Chondrocyte (in vitro differentiated cells): ENCODE measurements at regions not wholly inside any gene's neighbourhood (a gene's known extent, or its start where the extent isn't known, plus 50 kb on each side); places are given as distances from the start of the nearest gene placed in this dataset.

ENCODE experiments used
- DNase-seq: peaks from one replicate; pipeline ENCODE4 v3.0.0; 2021; ENCODE audit warnings: mixed read lengths, low spot score
- H3K27ac Mint-ChIP-seq: one replicate; pipeline ENCODE4 v1.8.0; 2021; ENCODE audit warnings: mild to moderate bottlenecking, moderate library complexity, mixed read lengths; ENCODE audit not compliant: unreplicated experiment
- H3K27me3 Mint-ChIP-seq: 2 replicates; pipeline ENCODE4 v1.8.0; 2021; ENCODE audit warnings: low read depth, mixed read lengths
- H3K36me3 Mint-ChIP-seq: 2 replicates; pipeline ENCODE4 v1.8.0; 2021; ENCODE audit warnings: low read depth, mixed read lengths
- H3K4me1 Mint-ChIP-seq: 2 replicates; pipeline ENCODE4 v1.8.0; 2021; ENCODE audit warnings: low read depth, mild to moderate bottlenecking, mixed read lengths
- H3K4me3 Mint-ChIP-seq: one replicate; pipeline ENCODE4 v1.8.0; 2021; ENCODE audit warnings: mild to moderate bottlenecking, moderate library complexity, mixed read lengths; ENCODE audit not compliant: unreplicated experiment
- H3K9me3 Mint-ChIP-seq: 2 replicates; pipeline ENCODE4 v1.8.0; 2021; ENCODE audit warnings: low read depth, mixed read lengths
- TF ChIP-seq, protein P1 (sequence below): fragments of 200-600 bp; sonication (generic); IDR thresholded peaks from 2 replicates; pipeline ENCODE4 v1.5.0; 2021; ENCODE audit warnings: antibody characterized with exemption, mild to moderate bottlenecking, moderate library complexity

DNA sequence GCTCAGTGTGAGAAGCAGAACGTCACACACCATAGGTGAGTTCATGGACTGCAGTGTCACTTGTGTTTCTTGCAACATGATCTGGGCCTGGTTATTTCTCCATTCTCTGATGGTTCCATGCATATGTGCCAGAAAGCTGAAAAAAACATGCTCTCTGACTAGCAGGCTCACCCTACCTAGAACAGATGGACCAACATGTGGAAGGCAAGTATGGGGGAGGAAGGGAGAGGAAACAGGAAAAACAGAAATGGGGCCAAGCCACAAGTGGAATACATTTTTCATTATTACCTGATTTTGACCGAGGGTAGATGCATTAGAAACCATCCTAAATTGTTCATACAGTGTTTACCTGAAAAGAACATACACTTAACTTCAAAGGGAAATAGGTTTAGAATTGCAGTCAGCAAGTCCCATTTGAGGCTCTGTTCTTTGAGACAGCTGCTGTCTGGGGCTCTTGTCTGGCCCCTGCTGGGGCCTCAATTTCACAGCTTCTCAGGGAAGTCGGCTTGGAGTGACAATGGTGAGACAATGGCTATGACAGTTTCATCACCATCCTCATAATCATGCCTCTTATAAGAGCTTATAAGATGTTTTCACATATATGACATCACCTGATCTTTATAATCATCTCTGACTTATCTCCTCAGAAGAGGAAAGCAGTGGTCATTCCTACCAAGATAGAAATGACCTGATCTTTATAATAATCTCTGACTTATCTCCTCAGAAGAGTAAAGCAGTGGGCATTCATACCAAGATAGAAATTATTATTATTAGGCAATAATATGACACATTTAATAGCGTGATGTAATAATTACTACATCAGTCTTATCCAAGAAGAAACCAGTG lies 327.3 kb downstream of the SIPA1L2 start:
- TF ChIP-seq, protein P1, sequence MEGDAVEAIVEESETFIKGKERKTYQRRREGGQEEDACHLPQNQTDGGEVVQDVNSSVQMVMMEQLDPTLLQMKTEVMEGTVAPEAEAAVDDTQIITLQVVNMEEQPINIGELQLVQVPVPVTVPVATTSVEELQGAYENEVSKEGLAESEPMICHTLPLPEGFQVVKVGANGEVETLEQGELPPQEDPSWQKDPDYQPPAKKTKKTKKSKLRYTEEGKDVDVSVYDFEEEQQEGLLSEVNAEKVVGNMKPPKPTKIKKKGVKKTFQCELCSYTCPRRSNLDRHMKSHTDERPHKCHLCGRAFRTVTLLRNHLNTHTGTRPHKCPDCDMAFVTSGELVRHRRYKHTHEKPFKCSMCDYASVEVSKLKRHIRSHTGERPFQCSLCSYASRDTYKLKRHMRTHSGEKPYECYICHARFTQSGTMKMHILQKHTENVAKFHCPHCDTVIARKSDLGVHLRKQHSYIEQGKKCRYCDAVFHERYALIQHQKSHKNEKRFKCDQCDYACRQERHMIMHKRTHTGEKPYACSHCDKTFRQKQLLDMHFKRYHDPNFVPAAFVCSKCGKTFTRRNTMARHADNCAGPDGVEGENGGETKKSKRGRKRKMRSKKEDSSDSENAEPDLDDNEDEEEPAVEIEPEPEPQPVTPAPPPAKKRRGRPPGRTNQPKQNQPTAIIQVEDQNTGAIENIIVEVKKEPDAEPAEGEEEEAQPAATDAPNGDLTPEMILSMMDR = no peak
- no peaks in the 10 kb centered on the region for H3K36me3 Mint-ChIP-seq

DNA sequence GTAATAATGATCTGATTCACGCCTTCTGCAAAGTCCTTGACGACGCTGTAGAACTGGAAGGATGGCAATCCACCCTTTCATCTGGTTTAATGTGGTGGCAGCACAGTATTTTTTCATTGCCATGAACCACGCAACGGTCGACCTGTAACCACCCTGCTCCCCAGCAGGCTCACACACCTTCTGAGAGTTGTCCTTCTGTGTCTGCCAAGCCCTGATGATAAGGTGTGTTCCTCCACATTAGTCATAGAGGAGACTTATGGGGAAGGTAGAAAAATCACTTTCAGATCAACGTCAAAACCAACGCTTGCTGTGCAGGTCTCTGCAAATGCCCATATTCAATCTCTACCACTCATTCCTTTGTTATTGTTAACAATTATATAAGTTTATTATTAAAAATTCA lies 328.7 kb downstream of the SIPA1L2 start:
- H3K27me3 Mint-ChIP-seq = peaks cover 5% of the 10 kb centered on the region
- no peaks in the 10 kb centered on the region for H3K9me3 Mint-ChIP-seq
- H3K4me3 Mint-ChIP-seq = no peak overlapping the region
- H3K36me3 Mint-ChIP-seq = no peaks in the 10 kb centered on the region
- H3K27ac Mint-ChIP-seq = no peak overlapping the region
- no peak for DNase-seq
- H3K4me1 Mint-ChIP-seq = peaks cover 10% of the 10 kb centered on the region
- TF ChIP-seq, protein P1 = no peak

More for the DNA sequence above, 327.3 kb downstream of the SIPA1L2 start:
- Mint-ChIP-seq H3K4me1 (peaks cover 21% of the 10 kb centered on the region), H3K27ac (no peak overlapping the region), H3K4me3 (no peak overlapping the region), H3K9me3 (no peaks in the 10 kb centered on the region), H3K27me3 (no peaks in the 10 kb centered on the region)
- no peak for DNase-seq

DNA sequence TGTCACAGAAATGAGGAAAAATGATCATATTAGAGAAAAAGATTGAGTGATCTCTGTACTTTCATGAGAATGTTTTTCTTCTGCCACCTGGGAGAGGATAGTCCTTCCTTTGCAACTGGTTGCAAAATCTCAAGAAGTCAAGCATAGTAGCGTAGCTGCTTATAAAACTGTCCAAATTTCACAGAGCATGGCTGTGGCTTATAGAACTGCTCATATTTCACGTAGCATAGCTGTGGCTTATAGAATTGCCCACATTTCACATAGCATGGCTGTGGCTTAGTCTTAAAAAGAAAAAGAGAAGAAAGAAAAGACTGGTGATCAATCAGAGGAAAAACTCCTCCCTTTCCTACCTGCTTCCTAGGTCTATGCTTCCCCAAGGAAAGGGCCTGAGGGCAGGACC lies 329.5 kb downstream of the SIPA1L2 start:
- H3K27me3 Mint-ChIP-seq = peaks cover 5% of the 10 kb centered on the region
- TF ChIP-seq, protein P1 = no peak
- peaks cover 6% of the 10 kb centered on the region for H3K4me1 Mint-ChIP-seq
- no peaks in the 10 kb centered on the region for H3K9me3 Mint-ChIP-seq
- H3K36me3 Mint-ChIP-seq = no peaks in the 10 kb centered on the region
- DNase-seq = no peak
- H3K4me3 Mint-ChIP-seq = no peak overlapping the region
- no peak overlapping the region for H3K27ac Mint-ChIP-seq

DNA sequence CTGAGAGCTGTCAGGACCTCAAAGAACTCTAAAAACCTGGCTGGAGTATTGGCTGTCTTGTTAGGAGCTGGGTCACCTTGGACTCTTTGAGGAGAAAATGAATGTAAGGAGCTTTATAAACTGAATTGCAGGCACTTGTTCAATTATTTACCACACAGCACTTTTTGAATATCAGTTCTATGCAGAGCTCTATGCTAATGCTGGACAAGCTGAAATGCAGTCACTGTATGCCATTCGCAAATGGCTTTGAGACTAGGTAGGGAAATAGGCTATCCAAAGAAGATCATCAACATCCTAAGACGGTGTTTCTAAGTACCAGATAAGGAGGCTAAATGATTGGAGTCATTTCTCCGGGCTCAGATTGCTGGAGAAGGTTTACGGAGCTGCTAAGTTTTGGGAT lies 333.5 kb downstream of the SIPA1L2 start:
- TF ChIP-seq, protein P1 = no peak
- Mint-ChIP-seq H3K9me3 (no peaks in the 10 kb centered on the region), H3K36me3 (no peaks in the 10 kb centered on the region), H3K4me1 (peaks cover 28% of the 10 kb centered on the region), H3K4me3 (no peak overlapping the region), H3K27me3 (peaks cover 5% of the 10 kb centered on the region), H3K27ac (no peak overlapping the region)
- DNase-seq = no peak

DNA sequence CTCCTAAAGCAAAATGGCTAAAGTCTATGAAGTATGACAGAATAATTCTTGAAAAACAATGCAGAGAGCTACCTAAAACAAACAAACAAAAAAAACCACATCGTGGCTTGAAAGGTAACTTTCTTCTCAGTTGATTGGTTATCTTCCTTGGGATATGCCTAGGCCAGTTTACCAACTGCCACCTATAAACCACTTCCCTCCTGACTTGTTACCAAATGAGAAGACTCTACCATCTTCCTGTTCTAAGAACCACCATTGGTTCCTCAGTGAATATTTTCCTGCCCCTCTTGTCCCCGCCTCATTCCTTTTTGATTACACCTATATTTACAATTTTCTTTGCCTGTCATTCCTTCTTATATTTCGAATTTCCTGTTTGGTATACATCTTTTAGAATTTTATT lies 336.6 kb downstream of the SIPA1L2 start:
- H3K9me3 Mint-ChIP-seq = no peaks in the 10 kb centered on the region
- no peak overlapping the region for H3K4me3 Mint-ChIP-seq
- no peaks in the 10 kb centered on the region for H3K36me3 Mint-ChIP-seq

More for the DNA sequence above, 336.6 kb downstream of the SIPA1L2 start:
- no peak for DNase-seq
- H3K27ac Mint-ChIP-seq = no peak overlapping the region
- TF ChIP-seq, protein P1 = no peak
- peaks cover 5% of the 10 kb centered on the region for H3K27me3 Mint-ChIP-seq
- peaks cover 30% of the 10 kb centered on the region for H3K4me1 Mint-ChIP-seq
